Osteocyte (in vitro differentiated cells): ENCODE measurements at regions not wholly inside any gene's neighbourhood (a gene's known extent, or its start where the extent isn't known, plus 50 kb on each side); places are given as distances from the start of the nearest gene placed in this dataset.

Experiments
- DNase-seq: peaks from one replicate; pipeline ENCODE4 v3.0.0; 2021; ENCODE audit warnings: mixed read lengths; ENCODE audit not compliant: unreplicated experiment; ENCODE audit errors: extremely low spot score
- H3K27ac Mint-ChIP-seq: one replicate; pipeline ENCODE4 v1.8.0; 2021; ENCODE audit warnings: mild to moderate bottlenecking, mixed read lengths; ENCODE audit not compliant: unreplicated experiment
- H3K27me3 Mint-ChIP-seq: one replicate; pipeline ENCODE4 v1.8.0; 2021; ENCODE audit warnings: mixed read lengths; ENCODE audit not compliant: unreplicated experiment
- H3K36me3 Mint-ChIP-seq: one replicate; pipeline ENCODE4 v1.8.0; 2021; ENCODE audit warnings: mixed read lengths; ENCODE audit not compliant: unreplicated experiment
- H3K4me1 Mint-ChIP-seq: one replicate; pipeline ENCODE4 v1.8.0; 2021; ENCODE audit warnings: mixed read lengths; ENCODE audit not compliant: unreplicated experiment
- H3K4me3 Mint-ChIP-seq: one replicate; pipeline ENCODE4 v1.8.0; 2021; ENCODE audit warnings: mild to moderate bottlenecking, moderate library complexity, mixed read lengths; ENCODE audit not compliant: unreplicated experiment
- H3K9me3 Mint-ChIP-seq: one replicate; pipeline ENCODE4 v1.8.0; 2021; ENCODE audit warnings: mixed read lengths; ENCODE audit not compliant: unreplicated experiment
- TF ChIP-seq, protein P1 (sequence below): fragments of 200-600 bp; sonication (generic); IDR thresholded peaks from 2 replicates; pipeline ENCODE4 v1.5.0; 2021; ENCODE audit warnings: antibody characterized with exemption, mild to moderate bottlenecking, moderate library complexity

DNA sequence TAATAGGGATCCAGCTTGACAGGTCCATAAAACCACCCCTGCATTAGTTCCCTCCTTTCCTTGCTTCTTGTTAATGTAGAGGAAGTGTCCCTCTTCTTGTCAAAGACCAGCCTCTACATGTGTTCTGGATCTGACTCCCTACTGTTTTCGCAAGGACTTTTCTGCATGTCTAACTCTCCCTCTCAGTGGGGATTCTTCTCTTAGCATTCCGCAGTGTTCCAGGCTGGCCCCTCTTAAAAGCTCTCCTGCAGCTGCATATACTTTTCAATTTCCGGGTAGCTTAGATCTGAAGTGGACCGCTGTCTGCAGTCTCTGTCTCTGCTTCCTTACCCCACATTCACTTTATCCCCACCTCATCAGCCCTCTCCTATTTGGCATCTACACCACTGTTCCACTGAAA lies 96.1 kb upstream of the MAN1A1 start:
- Mint-ChIP-seq H3K36me3 (no peaks in the 10 kb centered on the region), H3K27ac (no peak overlapping the region), H3K9me3 (peaks cover 4% of the 10 kb centered on the region), H3K4me1 (peaks cover 14% of the 10 kb centered on the region), H3K4me3 (no peak overlapping the region), H3K27me3 (no peaks in the 10 kb centered on the region)
- TF ChIP-seq, protein P1, sequence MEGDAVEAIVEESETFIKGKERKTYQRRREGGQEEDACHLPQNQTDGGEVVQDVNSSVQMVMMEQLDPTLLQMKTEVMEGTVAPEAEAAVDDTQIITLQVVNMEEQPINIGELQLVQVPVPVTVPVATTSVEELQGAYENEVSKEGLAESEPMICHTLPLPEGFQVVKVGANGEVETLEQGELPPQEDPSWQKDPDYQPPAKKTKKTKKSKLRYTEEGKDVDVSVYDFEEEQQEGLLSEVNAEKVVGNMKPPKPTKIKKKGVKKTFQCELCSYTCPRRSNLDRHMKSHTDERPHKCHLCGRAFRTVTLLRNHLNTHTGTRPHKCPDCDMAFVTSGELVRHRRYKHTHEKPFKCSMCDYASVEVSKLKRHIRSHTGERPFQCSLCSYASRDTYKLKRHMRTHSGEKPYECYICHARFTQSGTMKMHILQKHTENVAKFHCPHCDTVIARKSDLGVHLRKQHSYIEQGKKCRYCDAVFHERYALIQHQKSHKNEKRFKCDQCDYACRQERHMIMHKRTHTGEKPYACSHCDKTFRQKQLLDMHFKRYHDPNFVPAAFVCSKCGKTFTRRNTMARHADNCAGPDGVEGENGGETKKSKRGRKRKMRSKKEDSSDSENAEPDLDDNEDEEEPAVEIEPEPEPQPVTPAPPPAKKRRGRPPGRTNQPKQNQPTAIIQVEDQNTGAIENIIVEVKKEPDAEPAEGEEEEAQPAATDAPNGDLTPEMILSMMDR = no peak
- no peak for DNase-seq

DNA sequence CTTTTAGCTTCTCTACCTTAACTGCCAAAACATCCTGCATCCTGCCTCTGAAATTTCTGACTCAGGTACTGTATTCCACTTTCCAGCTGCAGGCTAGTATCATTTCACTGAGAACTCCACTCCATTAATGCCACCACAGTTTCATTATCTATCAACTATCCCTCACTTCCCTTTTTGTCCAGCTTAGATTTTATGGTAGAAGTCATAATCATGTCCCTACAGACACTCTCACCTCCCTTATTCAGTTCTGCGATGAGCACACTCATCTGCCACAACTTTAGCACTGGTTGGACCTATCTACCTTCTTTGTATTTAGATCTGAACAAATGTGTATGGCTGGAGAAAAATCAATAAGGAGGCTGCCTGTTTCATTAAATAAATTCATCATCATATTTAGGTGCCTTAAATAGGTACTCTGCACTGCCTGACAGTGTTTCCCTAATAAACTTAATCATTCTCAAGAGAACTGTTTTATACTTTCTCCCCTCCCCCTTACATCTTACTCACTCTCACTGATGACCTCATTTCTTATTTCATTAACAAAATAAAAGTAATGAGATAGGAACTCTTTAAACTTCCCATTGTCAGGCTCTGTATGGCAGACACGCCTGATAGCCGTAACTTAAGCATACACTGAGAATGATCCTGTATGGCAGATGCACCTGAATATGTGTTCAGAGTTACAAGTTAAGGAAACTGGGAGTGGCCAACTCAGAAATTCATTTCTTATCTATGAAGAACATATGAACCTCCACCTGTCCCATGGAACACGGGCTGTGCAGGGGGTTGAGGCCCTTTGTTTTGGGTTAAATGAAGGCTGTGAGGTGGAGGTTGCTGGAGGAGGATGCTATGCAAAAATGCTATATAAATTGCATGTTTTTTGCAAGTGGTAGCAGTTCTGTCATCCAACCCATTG lies 95.3 kb upstream of the MAN1A1 start:
- H3K27me3 Mint-ChIP-seq = no peaks in the 10 kb centered on the region
- H3K27ac Mint-ChIP-seq = no peak overlapping the region
- H3K4me1 Mint-ChIP-seq = peaks cover 14% of the 10 kb centered on the region
- no peak overlapping the region for H3K4me3 Mint-ChIP-seq
- peaks cover 4% of the 10 kb centered on the region for H3K9me3 Mint-ChIP-seq
- H3K36me3 Mint-ChIP-seq = no peaks in the 10 kb centered on the region
- DNase-seq = no peak
- TF ChIP-seq, protein P1 = no peak

GRCh38 chr6:119443993-119444641 lies 94.6 kb upstream of the MAN1A1 start:
- Mint-ChIP-seq H3K27ac (no peak overlapping the region), H3K36me3 (no peaks in the 10 kb centered on the region), H3K4me3 (no peak overlapping the region), H3K4me1 (peaks cover 14% of the 10 kb centered on the region), H3K27me3 (no peaks in the 10 kb centered on the region), H3K9me3 (peaks cover 4% of the 10 kb centered on the region)
- TF ChIP-seq, protein P1 = no peak
- no peak for DNase-seq

DNA sequence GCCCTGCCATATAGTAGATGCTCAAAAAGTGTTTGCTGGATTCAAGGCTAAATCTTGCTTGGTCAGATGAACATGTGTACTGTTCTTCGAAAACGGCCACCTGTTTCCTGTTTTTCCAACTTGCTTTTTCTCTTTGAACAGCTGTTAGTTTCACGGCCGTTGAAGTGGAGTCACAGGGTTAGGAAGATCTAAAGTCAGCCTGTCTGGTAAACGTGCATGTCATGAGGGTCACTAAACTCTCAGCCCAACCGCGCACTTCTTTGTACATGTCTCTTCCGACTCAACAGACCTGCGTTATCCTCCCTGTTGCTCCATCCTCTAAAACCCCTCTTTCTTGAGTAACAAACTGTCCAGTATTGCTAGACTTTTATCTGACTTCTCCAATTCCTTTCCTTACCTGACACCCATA lies 93.2 kb upstream of the MAN1A1 start:
- no peaks in the 10 kb centered on the region for H3K27me3 Mint-ChIP-seq
- H3K4me1 Mint-ChIP-seq = peaks cover 14% of the 10 kb centered on the region
- H3K4me3 Mint-ChIP-seq = no peak overlapping the region
- peaks cover 4% of the 10 kb centered on the region for H3K9me3 Mint-ChIP-seq
- no peak for DNase-seq
- H3K27ac Mint-ChIP-seq = no peak overlapping the region
- no peaks in the 10 kb centered on the region for H3K36me3 Mint-ChIP-seq
- TF ChIP-seq, protein P1 = no peak

DNA sequence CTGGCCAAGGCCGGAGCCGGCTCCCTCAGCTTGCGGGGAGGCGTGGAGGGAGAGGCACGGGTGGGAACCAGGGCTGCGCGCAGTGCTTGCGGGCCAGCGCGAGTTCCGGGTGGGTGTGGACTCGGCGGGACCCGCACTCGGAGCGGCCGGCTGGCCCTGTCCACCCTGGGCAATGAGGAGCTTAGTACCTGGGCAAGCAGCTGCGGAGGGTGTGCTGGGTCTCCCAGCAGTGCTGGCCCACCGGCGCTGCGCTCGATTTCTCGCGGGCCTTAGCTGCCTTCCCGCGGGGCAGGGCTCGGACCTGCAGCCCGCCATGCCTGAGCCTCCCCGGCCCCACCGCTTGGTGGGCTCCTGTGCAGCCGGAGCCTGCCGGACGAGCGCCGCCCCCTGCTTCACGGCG lies 91.4 kb upstream of the MAN1A1 start:
- TF ChIP-seq, protein P1 = no peak
- no peaks in the 10 kb centered on the region for H3K36me3 Mint-ChIP-seq
- no peak overlapping the region for H3K4me3 Mint-ChIP-seq
- H3K9me3 Mint-ChIP-seq = peaks cover 4% of the 10 kb centered on the region
- no peak overlapping the region for H3K27ac Mint-ChIP-seq
- H3K27me3 Mint-ChIP-seq = no peaks in the 10 kb centered on the region
- no peak for DNase-seq
- H3K4me1 Mint-ChIP-seq = peaks cover 5% of the 10 kb centered on the region
